ENCODE measurements at regions not wholly inside any gene's neighbourhood (a gene's known extent, or its start where the extent isn't known, plus 50 kb on each side); places are given as distances from the start of the nearest gene placed in this dataset.

DNA sequence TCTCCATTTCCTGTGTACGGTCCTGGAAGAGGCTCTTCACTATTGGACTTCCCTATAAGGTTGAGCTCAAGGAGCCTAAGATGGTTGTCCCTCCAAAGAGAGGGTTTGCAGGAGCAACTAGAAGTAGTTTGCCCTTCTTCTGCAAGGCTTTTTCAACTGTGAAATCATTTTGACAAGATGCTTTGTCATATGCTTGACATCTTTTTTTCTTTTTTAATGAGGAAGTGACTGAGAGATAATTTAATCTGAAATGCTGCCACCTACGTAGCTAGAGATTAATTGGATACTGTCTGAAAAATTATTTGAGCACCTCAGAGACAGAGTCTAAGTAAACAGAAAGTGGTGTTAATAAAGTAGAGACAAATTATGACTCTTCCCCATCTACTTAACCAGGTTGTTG is 97.0 kb downstream of the CHRM3 start:
- POLR2A ChIA-PET (ENCODE audit: partially characterized antibody): no interaction called here
- Histone ChIP-seq H4K5ac (ENCODE audit: insufficient read length, low read depth, low read length) (no peak overlapping the region), H4K20me1 (replicated peaks in 1 of 2; ENCODE audit: control insufficient read depth in 1 of 2, insufficient read depth in 2 of 2, low read length in 2 of 2) (no peaks in the 10 kb centered on the region), H2BK12ac (ENCODE audit: low read depth, low read length) (no peak overlapping the region), H2BK5ac (ENCODE audit: low read depth, low read length) (no peak overlapping the region), H3K9me3 (ENCODE audit: insufficient read depth in 2 of 2, low read depth in 1 of 2, low read length in 1 of 2) (peaks cover 9 to 10% of the 10 kb centered on the region in 2 experiments; a peak in 3 of 4 replicates), H2AFZ (ENCODE audit: low read length) (no peak overlapping the region), H3K9ac (replicated peaks in 1 of 4; ENCODE audit: extremely low read depth in 1 of 4, low read depth in 3 of 4, low read length in 3 of 4) (no peak overlapping the region), H2BK20ac (ENCODE audit: low read length) (no peak overlapping the region), H3K4me1 (replicated peaks in 1 of 4; ENCODE audit: control insufficient read depth in 3 of 4, insufficient read depth in 4 of 4, low read length in 3 of 4) (no peaks in the 10 kb centered on the region), H2AK5ac (ENCODE audit: low read depth, low read length) (no peak overlapping the region), H3K4me3 (ENCODE audit: extremely low read depth in 1 of 4, insufficient read depth in 2 of 4, low read depth in 3 of 4, low read length in 4 of 4) (no peak overlapping the region), H3K27ac (ENCODE audit: low read depth, low read length) (no peak overlapping the region), H3K79me1 (ENCODE audit: low read depth, low read length) (no peaks in the 10 kb centered on the region), H3K79me2 (ENCODE audit: control insufficient read depth in 1 of 2, insufficient read depth in 2 of 2, low read length in 2 of 2) (no peaks in the 10 kb centered on the region), H3K4ac (replicated peaks; ENCODE audit: insufficient read length, low read depth, low read length) (no peak overlapping the region), H3K23me2 (ENCODE audit: low read depth, low read length) (no peaks in the 10 kb centered on the region), H3K14ac (ENCODE audit: insufficient read length) (no peak overlapping the region), H3K18ac (ENCODE audit: extremely low read depth, low read length) (no peak overlapping the region), H3K23ac (ENCODE audit: insufficient read length) (no peak overlapping the region), H3K4me2 (ENCODE audit: insufficient read depth in 1 of 2, low read depth in 2 of 2, low read length in 2 of 2) (no peak overlapping the region), H2BK120ac (replicated peaks; ENCODE audit: low read depth, low read length) (no peak overlapping the region), H3K56ac (replicated peaks; ENCODE audit: insufficient read length, low read depth, low read length) (no peak overlapping the region), H2BK15ac (ENCODE audit: low read length) (no peak overlapping the region), H3K36me3 (ENCODE audit: control insufficient read depth in 2 of 4, insufficient read depth in 4 of 4, low read length in 3 of 4) (no peaks in the 10 kb centered on the region; a peak in 1 of 8 replicates), H3K27me3 (replicated peaks in 1 of 4; ENCODE audit: control insufficient read depth in 3 of 4, extremely low read depth in 1 of 4, insufficient read depth in 3 of 4, low read length in 3 of 4) (peaks cover 0 to 1% (median 0%) of the 10 kb centered on the region in 4 experiments; a peak in 1 of 7 replicates), H4K91ac (replicated peaks; ENCODE audit: insufficient read length, low read length) (no peak overlapping the region), H4K8ac (ENCODE audit: extremely low read depth, insufficient read depth, low read length) (no peak overlapping the region)
- TF ChIP-seq BACH1 (IDR thresholded peaks at IDR 0.05; ENCODE audit: low read length): no peak
- DNase-seq (ENCODE audit: low read depth in 1 of 2, low spot score in 2 of 2): no peak
- FAIRE-seq: no peak
- 84% methylated on average over 2 of the region's 2 CpGs; no CpG with 5 or more reads in 1 of the 2 experiments for WGBS, 2 experiments (ENCODE audit: extremely low coverage in 1 of 2, insufficient coverage in 1 of 2, insufficient read length in 1 of 2, insufficient replicate concordance in 2 of 2, low coverage in 1 of 2, low lambda C conversion rate in 2 of 2, missing lambda C conversion rate in 1 of 2)
- CTCF ChIA-PET (ENCODE audit: partially characterized antibody): interaction anchor here (2.3 kb wide), 1 partner anchor 9 kb away, joined by 5 read pairs; no protein-coding TSS in a partner anchor

Data from H1 (cell line).